Endothelial cell of umbilical vein (primary cell): ENCODE measurements at regions not wholly inside any gene's neighbourhood (a gene's known extent, or its start where the extent isn't known, plus 50 kb on each side); places are given as distances from the start of the nearest gene placed in this dataset.

Experiments
- BruUV-seq: library from RNA; stranded (reverse); fragments of 400-500 nt; replicated peaks from 2 replicates; lab custom pipeline; 2021; lab: Mats Ljungman, UMichigan
- CTCF ChIA-PET: fragments of 300-600, 350-600 bp; sonication (Branson Sonifier 250); formaldehyde crosslinking; loops from one replicate; lab custom pipeline; 2021; ENCODE audit warnings: antibody characterized with exemption, inconsistent platforms; lab: Charles Lee
- POLR2A ChIA-PET: fragments of 300-600, 350-600 bp; sonication (Branson Sonifier 250); formaldehyde crosslinking; loops from one replicate; lab custom pipeline; 2021; ENCODE audit warnings: antibody characterized with exemption, inconsistent platforms; lab: Charles Lee
- DNase-seq: peaks from one replicate; pipeline ENCODE4 v3.0.0-alpha.2; 2011; ENCODE audit warnings: low read depth, low spot score
- FAIRE-seq: peaks from 2 replicates; lab custom pipeline; 2011; peaks lifted over from hg19 to GRCh38; lab: Jason Lieb, UNC
- H2AFZ ChIP-seq: 2 replicates; pipeline ENCODE4 v1.6.0; 2012; ENCODE audit warnings: low read depth, low read length, control low read depth, inconsistent platforms
- H3K27ac ChIP-seq: 2 replicates; pipeline ENCODE4 v1.5.1; 2011; ENCODE audit warnings: low read depth, mild to moderate bottlenecking, control low read depth, low read length, moderate library complexity; ENCODE audit not compliant: insufficient read depth
- H3K27me3 ChIP-seq, 2 experiments: 2 replicates each; pipeline versions ENCODE4 v1.6.0 to v1.6.1; 2011; ENCODE audit warnings: low read length in 2 of 2, mixed read lengths in 1 of 2; ENCODE audit not compliant: control insufficient read depth in 2 of 2, insufficient read depth in 2 of 2
- H3K36me3 ChIP-seq, 2 experiments: 2 replicates in 1 of 2; 3 replicates in 1 of 2; pipeline ENCODE4 v1.5.1; 2011; ENCODE audit warnings: low read length in 2 of 2, mild to moderate bottlenecking in 1 of 2, moderate library complexity in 1 of 2; ENCODE audit not compliant: control insufficient read depth in 2 of 2, insufficient read depth in 2 of 2; ENCODE audit errors: extremely low read depth in 1 of 2
- H3K4me1 ChIP-seq: 3 replicates; pipeline ENCODE4 v1.5.1; 2011; ENCODE audit warnings: mild to moderate bottlenecking, low read length; ENCODE audit not compliant: control insufficient read depth, insufficient read depth; ENCODE audit errors: extremely low read depth
- H3K4me2 ChIP-seq: 2 replicates; pipeline ENCODE4 v1.6.1; 2011; ENCODE audit warnings: low read length, control low read depth, mixed read lengths; ENCODE audit not compliant: insufficient read depth
- H3K4me3 ChIP-seq, 3 experiments: fragments of 200-600 bp in 1 of 3; sonication (generic), shearing (Covaris generic) in 1 of 3; replicated peaks in 1 of 3; 2 replicates each; pipeline ENCODE4 v1.5.1; 2011 to 2016; ENCODE audit warnings: control low read depth in 3 of 3, low read length in 3 of 3, mild to moderate bottlenecking in 2 of 3, inconsistent platforms in 1 of 3, low read depth in 1 of 3, moderate library complexity in 1 of 3; ENCODE audit not compliant: insufficient read depth in 1 of 3
- H3K79me2 ChIP-seq: 2 replicates; pipeline ENCODE4 v1.6.0; 2012; ENCODE audit warnings: low read length, inconsistent platforms; ENCODE audit not compliant: control insufficient read depth, insufficient read depth
- H3K9ac ChIP-seq: replicated peaks from 2 replicates; pipeline ENCODE3; 2011; ENCODE audit warnings: low read length, control low read depth; ENCODE audit not compliant: insufficient read depth; ENCODE audit errors: extremely low read depth
- H3K9me1 ChIP-seq: replicated peaks from 3 replicates; pipeline ENCODE4 v1.6.0; 2011; ENCODE audit warnings: mild to moderate bottlenecking, low read length; ENCODE audit not compliant: control insufficient read depth, insufficient read depth; ENCODE audit errors: extremely low read depth
- H3K9me3 ChIP-seq: replicated peaks from 2 replicates; pipeline ENCODE4 v1.5.1; 2012; ENCODE audit warnings: low read length, inconsistent platforms; ENCODE audit not compliant: control insufficient read depth, insufficient read depth
- H4K20me1 ChIP-seq: replicated peaks from 2 replicates; pipeline ENCODE3; 2011; ENCODE audit warnings: mild to moderate bottlenecking, low read length; ENCODE audit not compliant: control insufficient read depth, insufficient read depth; ENCODE audit errors: extremely low read depth
- FOS ChIP-seq: IDR thresholded peaks from 2 replicates; pipeline ENCODE4 v1.6.1; 2011; ENCODE audit warnings: mild to moderate bottlenecking, low read length, moderate library complexity, borderline replicate concordance; ENCODE audit not compliant: insufficient read depth
- GATA2 ChIP-seq: IDR thresholded peaks from 2 replicates; pipeline ENCODE4 v1.7.0; 2011; ENCODE audit warnings: low read depth, mild to moderate bottlenecking, moderate library complexity, mixed read lengths, low read length; ENCODE audit not compliant: insufficient read length, insufficient read depth
- JUN ChIP-seq: IDR thresholded peaks from 2 replicates; pipeline ENCODE4 v1.6.1; 2011; ENCODE audit warnings: borderline replicate concordance, low read depth; ENCODE audit not compliant: insufficient read length, insufficient read depth
- MYC ChIP-seq: IDR thresholded peaks from one replicate; pipeline ENCODE4 v1.6.1; 2011; ENCODE audit warnings: mild to moderate bottlenecking, low read depth, low read length
- POLR2A ChIP-seq: IDR thresholded peaks from 2 replicates; pipeline ENCODE4 v1.6.1; 2012; ENCODE audit warnings: low read depth, mild to moderate bottlenecking, control low read depth, low read length
- POLR2AphosphoS5 ChIP-seq: IDR thresholded peaks from 2 replicates; pipeline ENCODE4 v1.6.1; 2012; ENCODE audit warnings: low read depth, mild to moderate bottlenecking, control low read depth, low read length, moderate library complexity; ENCODE audit not compliant: insufficient read depth
- dilution Hi-C: fragments of 300-500 bp; cut with MboI; formaldehyde crosslinking; loops from one replicate; pipeline ENCODE4 v1.15.0; 2019; ENCODE audit warnings: low sequenced_read_pairs; ENCODE audit not compliant: extremely low pct_ligation_motif_present
- intact Hi-C: fragments of 100-400 bp; cut with micrococcal nuclease; formaldehyde crosslinking; loops from one replicate; pipeline ENCODE4 v1.10.0; 2022
- TF ChIP-seq, protein P1 (sequence below), 2 donors: IDR thresholded peaks; 1 replicate in 1 of 2; 2 replicates in 1 of 2; pipeline ENCODE4 v1.5.1; 2011; ENCODE audit warnings: low read length in 2 of 2, mild to moderate bottlenecking in 2 of 2, moderate library complexity in 2 of 2, control low read depth in 1 of 2, inconsistent platforms in 1 of 2, low read depth in 1 of 2; ENCODE audit not compliant: insufficient read depth in 1 of 2; ENCODE audit errors: extremely low read depth in 1 of 2
- TF ChIP-seq, protein P2 (sequence below): IDR thresholded peaks from 2 replicates; pipeline ENCODE4 v1.6.1; 2011; ENCODE audit not compliant: insufficient read depth, insufficient read length

- dilution Hi-C loops: no loop called here
- H3K4me1 ChIP-seq: no peaks in the 10 kb centered on the region
- no peak overlapping the region for H2AFZ ChIP-seq
- H3K27me3 ChIP-seq: no peaks in the 10 kb centered on the region
- no peaks in the 10 kb centered on the region for H3K79me2 ChIP-seq
- no peaks in the 10 kb centered on the region for H4K20me1 ChIP-seq
- no peak overlapping the region for H3K27ac ChIP-seq
- H3K36me3 ChIP-seq: no peaks in the 10 kb centered on the region
- H3K4me2 ChIP-seq: no peak overlapping the region
- BruUV-seq: no TSS peak
- intact Hi-C loops: no loop called here
- no peak for DNase-seq
- CTCF ChIA-PET: no interaction called here
- no peaks in the 10 kb centered on the region for H3K9me3 ChIP-seq
- TF ChIP-seq, protein P1, sequence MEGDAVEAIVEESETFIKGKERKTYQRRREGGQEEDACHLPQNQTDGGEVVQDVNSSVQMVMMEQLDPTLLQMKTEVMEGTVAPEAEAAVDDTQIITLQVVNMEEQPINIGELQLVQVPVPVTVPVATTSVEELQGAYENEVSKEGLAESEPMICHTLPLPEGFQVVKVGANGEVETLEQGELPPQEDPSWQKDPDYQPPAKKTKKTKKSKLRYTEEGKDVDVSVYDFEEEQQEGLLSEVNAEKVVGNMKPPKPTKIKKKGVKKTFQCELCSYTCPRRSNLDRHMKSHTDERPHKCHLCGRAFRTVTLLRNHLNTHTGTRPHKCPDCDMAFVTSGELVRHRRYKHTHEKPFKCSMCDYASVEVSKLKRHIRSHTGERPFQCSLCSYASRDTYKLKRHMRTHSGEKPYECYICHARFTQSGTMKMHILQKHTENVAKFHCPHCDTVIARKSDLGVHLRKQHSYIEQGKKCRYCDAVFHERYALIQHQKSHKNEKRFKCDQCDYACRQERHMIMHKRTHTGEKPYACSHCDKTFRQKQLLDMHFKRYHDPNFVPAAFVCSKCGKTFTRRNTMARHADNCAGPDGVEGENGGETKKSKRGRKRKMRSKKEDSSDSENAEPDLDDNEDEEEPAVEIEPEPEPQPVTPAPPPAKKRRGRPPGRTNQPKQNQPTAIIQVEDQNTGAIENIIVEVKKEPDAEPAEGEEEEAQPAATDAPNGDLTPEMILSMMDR (IDR thresholded peaks at IDR 0.05; ENCODE audit: extremely low read depth in 1 of 2, insufficient read depth in 1 of 2, low read depth in 1 of 2, low read length in 2 of 2): no peak
- TF ChIP-seq GATA2: no peak
- TF ChIP-seq MYC: no peak
- TF ChIP-seq, protein P2, sequence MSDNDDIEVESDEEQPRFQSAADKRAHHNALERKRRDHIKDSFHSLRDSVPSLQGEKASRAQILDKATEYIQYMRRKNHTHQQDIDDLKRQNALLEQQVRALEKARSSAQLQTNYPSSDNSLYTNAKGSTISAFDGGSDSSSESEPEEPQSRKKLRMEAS: no peak
- TF ChIP-seq FOS: no peak
- no peak for TF ChIP-seq POLR2A
- no peak for TF ChIP-seq JUN
- TF ChIP-seq POLR2AphosphoS5: no peak
- FAIRE-seq: no peak
- H3K4me3 ChIP-seq: no peak overlapping the region
- H3K9me1 ChIP-seq: no peaks in the 10 kb centered on the region
- POLR2A ChIA-PET: no interaction called here
- H3K9ac ChIP-seq: no peak overlapping the region
Observed at GRCh38 chr11:134639586-134640330, 227.7 kb upstream of the B3GAT1 start.
